ENCODE measurements at regions not wholly inside any gene's neighbourhood (a gene's known extent, or its start where the extent isn't known, plus 50 kb on each side); places are given as distances from the start of the nearest gene placed in this dataset.

GRCh38 chr2:118278046-118278445 is 189.8 kb downstream of the INSIG2 start:
- no peak for DNase-seq

- DNase-seq, result no peak
Measured at GRCh38 chr2:118274841-118275510, 186.7 kb downstream of the INSIG2 start.

- DNase-seq, result no peak
Measured at GRCh38 chr2:118272391-118272790, 184.1 kb downstream of the INSIG2 start.

GRCh38 chr2:118269408-118270051 is 181.3 kb downstream of the INSIG2 start:
- DNase-seq, result no peak

GRCh38 chr2:118268268-118268667 is 180.0 kb downstream of the INSIG2 start:
- no peak for DNase-seq

GRCh38 chr2:118265873-118266455 is 177.7 kb downstream of the INSIG2 start:
- DNase-seq, result no peak

- no peak for DNase-seq
Measured at GRCh38 chr2:118264232-118264990, 176.1 kb downstream of the INSIG2 start.

- DNase-seq, result no peak
Measured at GRCh38 chr2:118257696-118258095, 169.4 kb downstream of the INSIG2 start.

GRCh38 chr2:118255771-118256372 is 167.6 kb downstream of the INSIG2 start:
- DNase-seq, result no peak

GRCh38 chr2:118255301-118255700 is 167.0 kb downstream of the INSIG2 start:
- no peak for DNase-seq

GRCh38 chr2:118254116-118254515 is 165.8 kb downstream of the INSIG2 start:
- no peak for DNase-seq

- peak; percentile 18 for DNase-seq
Measured at GRCh38 chr2:118251427-118251826, 163.2 kb downstream of the INSIG2 start.

- DNase-seq, result no peak
Measured at GRCh38 chr2:118250463-118250862, 162.2 kb downstream of the INSIG2 start.

- no peak for DNase-seq
Measured at GRCh38 chr2:118250001-118250400, 161.7 kb downstream of the INSIG2 start.

GRCh38 chr2:118249531-118249930 is 161.3 kb downstream of the INSIG2 start:
- DNase-seq, result no peak

GRCh38 chr2:118246726-118247125 is 158.5 kb downstream of the INSIG2 start:
- DNase-seq, result no peak

GRCh38 chr2:118246079-118246478 is 157.8 kb downstream of the INSIG2 start:
- no peak for DNase-seq

GRCh38 chr2:118244686-118245085 is 156.4 kb downstream of the INSIG2 start:
- no peak for DNase-seq

GRCh38 chr2:118243031-118243430 is 154.8 kb downstream of the INSIG2 start:
- DNase-seq, result no peak

- DNase-seq, result no peak
Measured at GRCh38 chr2:118242216-118242615, 153.9 kb downstream of the INSIG2 start.

GRCh38 chr2:118241128-118241527 is 152.9 kb downstream of the INSIG2 start:
- DNase-seq, result no peak

GRCh38 chr2:118240276-118240675 is 152.0 kb downstream of the INSIG2 start:
- DNase-seq, result no peak
